Sigmoid colon (tissue), 4 donors: ENCODE measurements at regions not wholly inside any gene's neighbourhood (a gene's known extent, or its start where the extent isn't known, plus 50 kb on each side); places are given as distances from the start of the nearest gene placed in this dataset.

ENCODE experiments used
- CTCF ChIP-seq, 4 experiments: fragments of 450-650 bp in 3 of 4; fragments of 200-600 bp in 1 of 4; IDR thresholded peaks; one replicate each; pipeline ENCODE4 v1.5.1; 2016 to 2019; ENCODE audit warnings: antibody characterized with exemption in 4 of 4, mild to moderate bottlenecking in 3 of 4, moderate library complexity in 2 of 4
- EP300 ChIP-seq, 4 donors: sonication (generic); formaldehyde crosslinking; IDR thresholded peaks; one replicate each; pipeline ENCODE4 v1.6.1; 2017; ENCODE audit warnings: antibody characterized with exemption in 4 of 4
- POLR2A ChIP-seq, 2 donors: fragments of 450-650 bp; IDR thresholded peaks; one replicate each; pipeline ENCODE4 v1.6.1; 2016; ENCODE audit warnings: antibody characterized with exemption in 2 of 2, mild to moderate bottlenecking in 2 of 2, moderate library complexity in 2 of 2
- POLR2AphosphoS5 ChIP-seq, 4 donors: sonication (generic); formaldehyde crosslinking; IDR thresholded peaks; one replicate each; pipeline ENCODE4 v1.6.1; 2017; ENCODE audit warnings: antibody characterized with exemption in 4 of 4

GRCh38 chr6:113774127-113774825, 82.9 kb upstream of the MARCKS start:
- TF ChIP-seq CTCF (IDR thresholded peaks at IDR 0.05) = no peak
- no peak for TF ChIP-seq POLR2A (IDR thresholded peaks at IDR 0.05)
- no peak for TF ChIP-seq EP300 (IDR thresholded peaks at IDR 0.05)
- TF ChIP-seq POLR2AphosphoS5 (IDR thresholded peaks at IDR 0.05) = no peak
